Peyer's patch (tissue), 4 donors: ENCODE measurements at regions not wholly inside any gene's neighbourhood (a gene's known extent, or its start where the extent isn't known, plus 50 kb on each side); places are given as distances from the start of the nearest gene placed in this dataset.

ENCODE experiments used
- DNase-seq, 3 donors: peaks; one replicate each; pipeline ENCODE4 v3.0.0-alpha.2; 2017 to 2019
- H3K27ac ChIP-seq, 4 donors: fragments of 200-600 bp; sonication (generic); one replicate each; pipeline ENCODE4 v1.5.1; 2016 to 2019
- H3K27me3 ChIP-seq, 2 donors: fragments of 200-600 bp; sonication (generic); one replicate each; pipeline ENCODE4 v1.5.1; 2019
- H3K36me3 ChIP-seq, 3 donors: fragments of 200-600 bp; sonication (generic); one replicate each; pipeline ENCODE4 v1.5.1; 2016 to 2019
- H3K4me1 ChIP-seq, 4 donors: fragments of 200-600 bp; sonication (generic); one replicate each; pipeline ENCODE4 v1.5.1; 2016 to 2019
- H3K4me3 ChIP-seq, 4 donors: fragments of 200-600 bp; sonication (generic); 1 replicate in 3 of 4; 2 replicates in 1 of 4; pipeline ENCODE4 v1.5.1; 2016 to 2019; ENCODE audit warnings: mild to moderate bottlenecking in 1 of 4
- H3K9me3 ChIP-seq, 4 donors: fragments of 200-600 bp; sonication (generic); one replicate each; pipeline ENCODE4 v1.5.1; 2016 to 2019; ENCODE audit warnings: mild to moderate bottlenecking in 1 of 4
- CTCF ChIP-seq, 6 experiments: fragments of 450-650 bp in 4 of 6; fragments of 200-600 bp in 2 of 6; sonication (generic) in 1 of 6; IDR thresholded peaks; one replicate each; pipeline ENCODE4 v1.5.1; 2017 to 2019; ENCODE audit warnings: antibody characterized with exemption in 6 of 6, mild to moderate bottlenecking in 3 of 6, moderate library complexity in 1 of 6
- POLR2A ChIP-seq, 2 donors: fragments of 450-650 bp; IDR thresholded peaks; one replicate each; pipeline ENCODE4 v1.5.1; 2017; ENCODE audit warnings: antibody characterized with exemption in 2 of 2, mild to moderate bottlenecking in 2 of 2, moderate library complexity in 2 of 2

DNA sequence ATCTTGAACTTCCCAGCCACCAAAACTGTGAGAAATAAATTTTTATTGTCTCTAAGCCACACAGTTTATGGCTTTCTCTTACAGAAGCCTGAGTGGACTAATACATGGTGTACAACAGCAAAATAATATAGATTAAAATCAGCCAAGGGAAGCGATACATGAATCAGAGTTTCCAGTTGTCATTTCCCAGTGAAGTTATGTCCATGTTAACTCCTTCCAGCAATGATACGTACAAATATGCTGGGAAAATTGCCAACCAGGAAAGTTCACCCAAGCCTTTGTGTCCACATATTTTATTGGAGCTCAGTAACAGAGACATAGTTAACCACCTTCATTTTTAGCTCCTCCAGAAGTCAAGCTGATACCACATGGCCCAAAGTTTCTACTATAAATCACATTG lies 280.9 kb upstream of the KCNMB2 start:
- TF ChIP-seq POLR2A (IDR thresholded peaks at IDR 0.05) (no peak), CTCF (IDR thresholded peaks at IDR 0.05) (no peak)
- no peaks in the 10 kb centered on the region for H3K9me3 ChIP-seq

DNA sequence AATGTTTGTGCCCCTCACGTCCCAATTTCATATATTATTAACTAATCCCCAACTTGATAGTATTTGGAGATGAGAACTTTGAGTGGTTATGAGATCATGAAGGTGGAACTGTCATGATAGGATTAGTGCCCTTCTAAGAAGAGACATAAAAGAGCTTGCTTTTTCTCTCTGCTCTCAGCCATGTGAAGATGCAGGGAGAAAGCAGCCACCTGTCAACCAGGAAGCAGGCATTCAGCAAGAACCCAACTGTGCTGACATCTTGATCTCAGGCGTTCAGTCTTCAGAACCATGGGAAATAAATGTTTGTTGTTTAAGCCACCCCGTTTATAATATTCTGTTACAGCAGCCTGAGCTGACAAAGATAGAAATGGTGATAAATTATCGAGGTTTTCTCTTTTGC lies 278.7 kb upstream of the KCNMB2 start:
- Histone ChIP-seq H3K4me1 (peaks cover 0 to 6% (median 0%) of the 10 kb centered on the region in 4 donors), H3K36me3 (no peaks in the 10 kb centered on the region), H3K27me3 (no peaks in the 10 kb centered on the region), H3K27ac (no peak overlapping the region), H3K9me3 (no peaks in the 10 kb centered on the region), H3K4me3 (no peak overlapping the region)
- TF ChIP-seq CTCF (IDR thresholded peaks at IDR 0.05) (no peak), POLR2A (IDR thresholded peaks at IDR 0.05) (no peak)
- DNase-seq, result no peak

More for the DNA sequence above, 280.9 kb upstream of the KCNMB2 start:
- H3K27ac ChIP-seq, result no peak overlapping the region
- DNase-seq, result no peak
- H3K4me3 ChIP-seq, result no peak overlapping the region
- no peaks in the 10 kb centered on the region for H3K4me1 ChIP-seq
- no peaks in the 10 kb centered on the region for H3K27me3 ChIP-seq
- H3K36me3 ChIP-seq, result no peaks in the 10 kb centered on the region

- no peak for DNase-seq
- Histone ChIP-seq H3K36me3 (no peaks in the 10 kb centered on the region), H3K27ac (no peak overlapping the region), H3K4me3 (no peak overlapping the region), H3K9me3 (no peaks in the 10 kb centered on the region), H3K27me3 (no peaks in the 10 kb centered on the region), H3K4me1 (peaks cover 0 to 6% (median 0%) of the 10 kb centered on the region in 4 donors)
- TF ChIP-seq POLR2A (IDR thresholded peaks at IDR 0.05) (no peak), CTCF (IDR thresholded peaks at IDR 0.05) (no peak)
Measured at GRCh38 chr3:178258121-178258520, 278.1 kb upstream of the KCNMB2 start.

GRCh38 chr3:178259703-178260102 lies 276.5 kb upstream of the KCNMB2 start:
- no peaks in the 10 kb centered on the region for H3K9me3 ChIP-seq
- no peak overlapping the region for H3K4me3 ChIP-seq
- no peak overlapping the region for H3K27ac ChIP-seq
- TF ChIP-seq POLR2A (IDR thresholded peaks at IDR 0.05) (no peak), CTCF (IDR thresholded peaks at IDR 0.05) (no peak)
- no peaks in the 10 kb centered on the region for H3K36me3 ChIP-seq
- no peak for DNase-seq
- H3K4me1 ChIP-seq, result peaks cover 0 to 6% (median 0%) of the 10 kb centered on the region in 4 donors
- no peaks in the 10 kb centered on the region for H3K27me3 ChIP-seq

DNA sequence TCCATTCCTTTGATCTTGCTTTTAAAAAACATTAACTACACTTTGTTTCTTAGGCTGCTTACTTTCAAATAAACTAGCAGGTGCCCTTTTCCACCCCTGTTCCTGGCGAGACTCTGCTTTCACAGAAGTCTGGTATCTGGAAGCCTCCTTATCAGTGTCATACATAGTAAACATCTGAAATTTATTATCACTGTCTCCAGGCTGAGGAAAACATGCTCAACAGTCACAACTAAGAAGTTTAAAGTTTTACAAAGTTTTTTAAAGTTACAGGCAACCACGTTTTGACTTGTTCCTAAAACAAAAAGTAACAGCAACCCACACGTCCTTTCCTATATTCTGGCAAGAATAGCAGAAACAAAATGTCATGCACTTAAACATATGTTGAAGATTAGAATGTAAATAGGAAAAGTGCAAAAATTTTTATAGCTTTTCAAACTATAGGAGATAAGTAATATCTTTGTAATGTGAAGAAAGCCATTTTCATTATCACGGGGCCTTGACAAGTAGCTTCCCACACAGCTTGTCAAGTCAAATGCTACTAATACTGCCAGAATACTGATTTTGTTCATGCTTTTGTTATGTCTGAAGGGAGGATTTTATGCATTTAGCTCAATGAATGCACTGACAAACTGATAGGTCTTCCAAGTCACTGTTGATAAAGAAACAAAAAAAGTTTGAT lies 275.2 kb upstream of the KCNMB2 start:
- peaks cover 0 to 6% (median 0%) of the 10 kb centered on the region in 4 donors for H3K4me1 ChIP-seq
- H3K36me3 ChIP-seq, result no peaks in the 10 kb centered on the region
- no peaks in the 10 kb centered on the region for H3K27me3 ChIP-seq
- no peaks in the 10 kb centered on the region for H3K9me3 ChIP-seq
- no peak overlapping the region for H3K27ac ChIP-seq
- TF ChIP-seq CTCF (IDR thresholded peaks at IDR 0.05), result no peak
- TF ChIP-seq POLR2A (IDR thresholded peaks at IDR 0.05), result no peak
- no peak for DNase-seq
- H3K4me3 ChIP-seq, result no peak overlapping the region
